Stomach (tissue), 8 donors: ENCODE measurements at regions not wholly inside any gene's neighbourhood (a gene's known extent, or its start where the extent isn't known, plus 50 kb on each side); places are given as distances from the start of the nearest gene placed in this dataset.

ENCODE experiments used
- DNase-seq, 2 donors: peaks; one replicate each; pipeline versions ENCODE4 v3.0.0 to v3.0.0-alpha.2; 2013 to 2019
- H3K27ac ChIP-seq, 5 donors: fragments of 200-600 bp in 4 of 5; sonication (generic) in 4 of 5; one replicate each; pipeline ENCODE4 v1.5.1; 2013 to 2019; ENCODE audit warnings: mild to moderate bottlenecking in 1 of 5, moderate library complexity in 1 of 5
- H3K27me3 ChIP-seq, 3 donors: fragments of 200-600 bp; sonication (generic); one replicate each; pipeline ENCODE4 v1.5.1; 2017 to 2019; ENCODE audit warnings: mixed run types in 1 of 3
- H3K36me3 ChIP-seq, 4 donors: fragments of 200-600 bp; sonication (generic); 1 replicate in 3 of 4; 2 replicates in 1 of 4; pipeline ENCODE4 v1.5.1; 2016 to 2019
- H3K4me1 ChIP-seq, 4 donors: fragments of 200-600 bp; sonication (generic); one replicate each; pipeline ENCODE4 v1.5.1; 2016 to 2019
- H3K4me3 ChIP-seq, 4 donors: fragments of 200-600 bp; sonication (generic) in 3 of 4; one replicate each; pipeline ENCODE4 v1.5.1; 2016 to 2019; ENCODE audit warnings: mild to moderate bottlenecking in 1 of 4
- H3K9me3 ChIP-seq, 4 donors: fragments of 200-600 bp; sonication (generic); one replicate each; pipeline ENCODE4 v1.5.1; 2016 to 2019
- EP300 ChIP-seq: sonication (generic); formaldehyde crosslinking; IDR thresholded peaks from one replicate; pipeline ENCODE4 v1.6.1; 2017; ENCODE audit warnings: antibody characterized with exemption
- POLR2A ChIP-seq, 4 donors: fragments of 450-650 bp; IDR thresholded peaks; one replicate each; pipeline ENCODE4 v1.6.1; 2016; ENCODE audit warnings: antibody characterized with exemption in 4 of 4, control low read depth in 2 of 4, mild to moderate bottlenecking in 1 of 4, moderate library complexity in 1 of 4
- POLR2AphosphoS5 ChIP-seq, 3 donors: sonication (generic); formaldehyde crosslinking; IDR thresholded peaks; one replicate each; pipeline ENCODE4 v1.6.1; 2016; ENCODE audit warnings: antibody characterized with exemption in 3 of 3
- WGBS, 5 donors: extraction: QIAGEN DNeasy Blood & Tissue Kit in 3 of 5; methylation state at CpG; one replicate each; pipeline versions ENCODE4 v1.1.5 to v1.1.7; 2013 to 2018; 5-methylcytosine and 5-hydroxymethylcytosine counted together
- intact Hi-C: fragments of 100-400 bp; cut with DNase I; formaldehyde crosslinking; loops from one replicate; pipeline ENCODE4 v1.15.1; 2023; ENCODE audit warnings: low total_unique reads
- TF ChIP-seq, protein P1 (sequence below), 7 experiments: fragments of 450-650 bp in 4 of 7; fragments of 200-600 bp in 3 of 7; sonication (generic) in 3 of 7; IDR thresholded peaks; one replicate each; pipeline ENCODE4 v1.5.1; 2016 to 2019; ENCODE audit warnings: antibody characterized with exemption in 7 of 7, control low read depth in 2 of 7, mild to moderate bottlenecking in 1 of 7
- donor health status: healthy with polysubstance abuse.
- donor health status: Bipolar disorder and iron deficiency.
- donor health status: healthy.

DNA sequence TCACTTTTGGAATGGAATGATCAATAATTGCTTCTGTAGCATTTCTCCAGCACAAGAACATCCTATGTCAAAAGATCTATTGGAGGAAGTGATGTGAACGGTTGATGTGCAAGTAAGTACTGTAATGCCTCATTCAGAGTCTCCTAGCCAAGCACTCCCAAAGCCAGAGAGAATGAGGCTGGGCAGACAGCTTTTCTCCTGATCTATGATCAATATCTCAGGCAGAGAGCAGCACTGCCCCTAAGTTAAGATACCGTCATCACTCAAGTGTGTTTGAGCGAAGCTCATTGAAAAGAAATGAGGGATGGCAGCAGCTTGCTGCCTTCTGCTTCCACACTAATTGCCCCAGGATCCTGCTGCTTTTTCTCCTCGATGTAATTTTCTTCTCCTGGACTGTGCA lies 324.1 kb upstream of the GRAMD2B start:
- WGBS, 5 donors, result 78 to 90% (median 86%) methylated on average over 4 of the region's 4 CpGs
- no peaks in the 10 kb centered on the region for H3K9me3 ChIP-seq
- no peak for DNase-seq
- H3K36me3 ChIP-seq, result no peaks in the 10 kb centered on the region
- intact Hi-C loops, result no loop called here
- no peak overlapping the region for H3K27ac ChIP-seq
- TF ChIP-seq EP300, result no peak
- TF ChIP-seq POLR2A (IDR thresholded peaks at IDR 0.05), result no peak
- no peak for TF ChIP-seq POLR2AphosphoS5 (IDR thresholded peaks at IDR 0.05)
- TF ChIP-seq, protein P1, sequence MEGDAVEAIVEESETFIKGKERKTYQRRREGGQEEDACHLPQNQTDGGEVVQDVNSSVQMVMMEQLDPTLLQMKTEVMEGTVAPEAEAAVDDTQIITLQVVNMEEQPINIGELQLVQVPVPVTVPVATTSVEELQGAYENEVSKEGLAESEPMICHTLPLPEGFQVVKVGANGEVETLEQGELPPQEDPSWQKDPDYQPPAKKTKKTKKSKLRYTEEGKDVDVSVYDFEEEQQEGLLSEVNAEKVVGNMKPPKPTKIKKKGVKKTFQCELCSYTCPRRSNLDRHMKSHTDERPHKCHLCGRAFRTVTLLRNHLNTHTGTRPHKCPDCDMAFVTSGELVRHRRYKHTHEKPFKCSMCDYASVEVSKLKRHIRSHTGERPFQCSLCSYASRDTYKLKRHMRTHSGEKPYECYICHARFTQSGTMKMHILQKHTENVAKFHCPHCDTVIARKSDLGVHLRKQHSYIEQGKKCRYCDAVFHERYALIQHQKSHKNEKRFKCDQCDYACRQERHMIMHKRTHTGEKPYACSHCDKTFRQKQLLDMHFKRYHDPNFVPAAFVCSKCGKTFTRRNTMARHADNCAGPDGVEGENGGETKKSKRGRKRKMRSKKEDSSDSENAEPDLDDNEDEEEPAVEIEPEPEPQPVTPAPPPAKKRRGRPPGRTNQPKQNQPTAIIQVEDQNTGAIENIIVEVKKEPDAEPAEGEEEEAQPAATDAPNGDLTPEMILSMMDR (IDR thresholded peaks at IDR 0.05), result no peak
- H3K4me1 ChIP-seq, result no peaks in the 10 kb centered on the region
- no peaks in the 10 kb centered on the region for H3K27me3 ChIP-seq
- no peak overlapping the region for H3K4me3 ChIP-seq

DNA sequence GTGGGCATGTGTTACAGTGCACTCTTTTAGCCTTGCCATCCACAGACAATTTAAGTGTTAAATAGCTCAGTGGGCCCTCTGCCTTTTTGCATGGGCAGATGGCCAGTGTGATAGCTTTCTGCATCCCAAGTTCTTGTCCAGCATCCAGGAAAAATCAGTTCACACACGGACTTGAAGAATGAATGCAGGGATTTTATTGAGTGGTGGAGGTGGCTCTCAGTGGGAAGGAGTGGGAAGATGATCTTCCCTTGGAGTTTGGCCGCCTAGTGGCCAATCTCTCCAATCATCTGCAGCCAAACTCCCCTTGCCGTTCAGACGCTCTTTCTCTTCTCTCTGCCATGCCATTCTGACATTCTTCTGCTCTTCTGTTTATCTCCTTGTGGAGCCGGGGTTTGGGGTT lies 322.4 kb upstream of the GRAMD2B start:
- 58 to 70% (median 66%) methylated on average over 5 of the region's 5 CpGs for WGBS, 5 donors
- no peaks in the 10 kb centered on the region for H3K36me3 ChIP-seq
- no peaks in the 10 kb centered on the region for H3K9me3 ChIP-seq
- intact Hi-C loops, result no loop called here
- no peak for DNase-seq
- no peak overlapping the region for H3K27ac ChIP-seq
- H3K4me1 ChIP-seq, result no peaks in the 10 kb centered on the region
- H3K27me3 ChIP-seq, result no peaks in the 10 kb centered on the region
- TF ChIP-seq, protein P1 (IDR thresholded peaks at IDR 0.05), result no peak
- TF ChIP-seq POLR2AphosphoS5 (IDR thresholded peaks at IDR 0.05) (no peak), POLR2A (IDR thresholded peaks at IDR 0.05) (no peak), EP300 (no peak)
- H3K4me3 ChIP-seq, result no peak overlapping the region

DNA sequence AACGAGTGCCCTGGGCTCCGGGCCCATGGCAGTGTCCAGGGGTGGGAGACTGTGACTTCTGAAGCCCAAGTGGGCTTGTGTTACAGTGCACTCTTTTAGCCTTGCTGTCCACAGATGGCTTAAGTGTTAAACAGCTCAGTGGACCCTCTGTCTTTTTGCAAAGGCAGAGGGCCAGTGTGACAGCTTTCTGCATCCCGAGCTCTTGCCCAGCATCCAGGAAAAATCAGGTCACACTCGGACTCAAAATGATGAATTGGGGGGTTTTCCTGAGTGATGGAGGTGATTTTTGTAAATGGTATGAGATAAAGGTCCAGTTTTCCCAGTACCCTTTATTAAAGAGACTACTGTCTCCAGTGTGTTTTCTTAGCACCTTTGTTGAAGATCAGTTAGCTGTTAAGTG lies 321.3 kb upstream of the GRAMD2B start:
- WGBS, 5 donors, result 70 to 84% (median 79%) methylated on average over 4 of the region's 4 CpGs
- no peak for DNase-seq
- Histone ChIP-seq H3K27me3 (no peaks in the 10 kb centered on the region), H3K36me3 (no peaks in the 10 kb centered on the region), H3K4me1 (no peaks in the 10 kb centered on the region), H3K4me3 (no peak overlapping the region), H3K27ac (no peak overlapping the region), H3K9me3 (no peaks in the 10 kb centered on the region)
- intact Hi-C loops, result no loop called here
- TF ChIP-seq EP300, result no peak

DNA sequence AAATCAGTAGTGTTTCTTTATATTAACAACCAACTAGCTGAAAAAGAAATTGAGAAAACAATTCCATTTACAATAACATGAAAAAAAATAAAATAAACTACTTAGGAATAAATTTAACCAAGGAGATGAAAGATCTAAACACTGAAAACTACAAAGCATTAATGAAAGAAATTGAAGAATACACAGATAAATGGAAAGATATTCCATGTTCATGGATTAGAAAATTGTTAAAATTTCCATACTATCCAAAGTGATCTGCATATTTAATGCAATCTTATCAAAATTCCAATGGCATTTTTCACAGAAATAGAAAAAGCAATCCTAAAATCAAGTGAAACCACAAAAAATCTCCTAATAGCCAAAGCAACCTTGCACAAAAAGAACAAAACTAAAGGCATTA lies 320.2 kb upstream of the GRAMD2B start:
- no peaks in the 10 kb centered on the region for H3K4me1 ChIP-seq
- H3K9me3 ChIP-seq, result no peaks in the 10 kb centered on the region
- no peak for DNase-seq
- H3K4me3 ChIP-seq, result no peak overlapping the region
- no peak for TF ChIP-seq POLR2A (IDR thresholded peaks at IDR 0.05)
- TF ChIP-seq POLR2AphosphoS5 (IDR thresholded peaks at IDR 0.05), result no peak
- TF ChIP-seq, protein P1 (IDR thresholded peaks at IDR 0.05), result no peak
- TF ChIP-seq EP300, result no peak
- H3K27ac ChIP-seq, result no peak overlapping the region
- intact Hi-C loops, result no loop called here
- no peaks in the 10 kb centered on the region for H3K27me3 ChIP-seq
- H3K36me3 ChIP-seq, result no peaks in the 10 kb centered on the region

DNA sequence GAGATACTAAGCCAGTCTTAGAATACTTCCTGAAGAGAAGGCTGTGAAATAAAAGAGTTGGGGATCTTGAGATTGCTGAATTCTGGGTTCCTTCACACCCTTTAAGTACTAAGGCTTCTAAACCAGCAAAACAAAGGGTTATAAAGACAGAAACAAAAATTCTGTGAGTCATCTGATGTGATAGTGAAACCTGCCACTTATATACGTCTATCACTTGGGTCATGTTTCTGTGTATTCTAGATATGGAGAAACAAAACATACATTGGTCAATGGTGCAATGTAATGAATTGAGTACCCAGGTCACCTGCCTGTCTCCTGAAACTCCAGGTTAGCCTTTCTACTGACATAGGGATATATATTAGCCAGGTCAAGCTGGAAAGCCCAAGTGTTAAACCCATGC lies 319.3 kb upstream of the GRAMD2B start:
- H3K9me3 ChIP-seq, result no peaks in the 10 kb centered on the region
- H3K4me3 ChIP-seq, result no peak overlapping the region
- TF ChIP-seq, protein P1 (IDR thresholded peaks at IDR 0.05), result no peak
- no peak for TF ChIP-seq EP300
- no peak for TF ChIP-seq POLR2A (IDR thresholded peaks at IDR 0.05)
- TF ChIP-seq POLR2AphosphoS5 (IDR thresholded peaks at IDR 0.05), result no peak
- no peak overlapping the region for H3K27ac ChIP-seq
- no peaks in the 10 kb centered on the region for H3K36me3 ChIP-seq
- no peak for DNase-seq
- intact Hi-C loops, result no loop called here
- 16 to 54% (median 48%) methylated on average over 1 of the region's 1 CpG for WGBS, 5 donors
- no peaks in the 10 kb centered on the region for H3K27me3 ChIP-seq
- no peaks in the 10 kb centered on the region for H3K4me1 ChIP-seq
